Body of pancreas (tissue), 4 donors: ENCODE measurements at regions not wholly inside any gene's neighbourhood (a gene's known extent, or its start where the extent isn't known, plus 50 kb on each side); places are given as distances from the start of the nearest gene placed in this dataset.

Experiments used
- ATAC-seq: fragments of 150-250 bp; one replicate; pipeline ENCODE4 v1.9.1; 2016
- DNase-seq, 4 donors: peaks; one replicate each; pipeline ENCODE4 v3.0.0-alpha.2; 2019
- H3K27ac ChIP-seq, 4 donors: fragments of 200-600 bp; sonication (generic); 1 replicate in 3 of 4; 2 replicates in 1 of 4; pipeline versions ENCODE4 v1.5.1 to v1.6.1; 2016 to 2019; ENCODE audit warnings: mild to moderate bottlenecking in 1 of 4, mixed read lengths in 1 of 4, moderate library complexity in 1 of 4
- H3K27me3 ChIP-seq, 2 donors: fragments of 200-600 bp; sonication (generic); one replicate each; pipeline ENCODE4 v1.6.0; 2016; ENCODE audit warnings: mild to moderate bottlenecking in 1 of 2
- H3K36me3 ChIP-seq, 2 donors: fragments of 200-600 bp; sonication (generic); replicated peaks in 1 of 2; 2 replicates each; pipeline ENCODE4 v1.5.1; 2016; ENCODE audit warnings: low read depth in 2 of 2; ENCODE audit not compliant: insufficient read depth in 1 of 2
- H3K4me1 ChIP-seq: fragments of 200-600 bp; sonication (generic); one replicate; pipeline ENCODE4 v1.6.0; 2016
- H3K4me3 ChIP-seq, 2 donors: fragments of 200-600 bp; sonication (generic); 1 replicate in 1 of 2; 2 replicates in 1 of 2; pipeline ENCODE4 v1.5.1; 2016 to 2019
- H3K9me3 ChIP-seq, 3 donors: fragments of 200-600 bp; sonication (generic); 1 replicate in 2 of 3; 2 replicates in 1 of 3; pipeline ENCODE4 v1.5.1; 2016
- CTCF ChIP-seq, 7 experiments: fragments of 450-650 bp in 4 of 7; fragments of 200-600 bp in 3 of 7; sonication (generic) in 3 of 7; IDR thresholded peaks; one replicate each; pipeline ENCODE4 v1.5.1; 2016 to 2019; ENCODE audit warnings: antibody characterized with exemption in 7 of 7
- POLR2A ChIP-seq, 3 donors: fragments of 450-650 bp; IDR thresholded peaks; one replicate each; pipeline ENCODE4 v1.6.1; 2016; ENCODE audit warnings: antibody characterized with exemption in 3 of 3, mild to moderate bottlenecking in 2 of 3
- WGBS, 2 donors: methylation state at CpG; one replicate each; pipeline ENCODE4 v1.1.5; 2017; 5-methylcytosine and 5-hydroxymethylcytosine counted together
- intact Hi-C: fragments of 100-400 bp; cut with DNase I; formaldehyde crosslinking; loops from one replicate; pipeline ENCODE4 v1.15.1; 2023

- DNase-seq (no peak), ATAC-seq (no peak)
- Histone ChIP-seq H3K36me3 (no peaks in the 10 kb centered on the region), H3K27me3 (no peaks in the 10 kb centered on the region), H3K9me3 (no peaks in the 10 kb centered on the region), H3K27ac (no peak overlapping the region), H3K4me1 (no peaks in the 10 kb centered on the region), H3K4me3 (no peak overlapping the region)
- WGBS, 2 donors, result 72 to 81% methylated on average over 1 of the region's 1 CpG
- TF ChIP-seq CTCF (IDR thresholded peaks at IDR 0.05) (no peak), POLR2A (IDR thresholded peaks at IDR 0.05) (no peak)
- intact Hi-C loops, result no loop called here
Measured at GRCh38 chr2:6635296-6635695, 230.4 kb downstream of the CMPK2 start.

GRCh38 chr2:6637330-6637729 is 228.4 kb downstream of the CMPK2 start:
- DNase-seq, result no peak
- no peak for TF ChIP-seq POLR2A (IDR thresholded peaks at IDR 0.05)
- TF ChIP-seq CTCF (IDR thresholded peaks at IDR 0.05), result no peak
- Histone ChIP-seq H3K36me3 (no peaks in the 10 kb centered on the region), H3K27me3 (no peaks in the 10 kb centered on the region), H3K4me1 (no peaks in the 10 kb centered on the region), H3K27ac (no peak overlapping the region), H3K9me3 (no peaks in the 10 kb centered on the region), H3K4me3 (no peak overlapping the region)
- ATAC-seq, result no peak
- 31 to 42% methylated on average over 2 of the region's 2 CpGs for WGBS, 2 donors
- intact Hi-C loops, result no loop called here

GRCh38 chr2:6639929-6640620 is 225.6 kb downstream of the CMPK2 start:
- Histone ChIP-seq H3K27ac (no peak overlapping the region), H3K36me3 (no peaks in the 10 kb centered on the region), H3K4me1 (no peaks in the 10 kb centered on the region), H3K4me3 (no peak overlapping the region), H3K9me3 (no peaks in the 10 kb centered on the region), H3K27me3 (no peaks in the 10 kb centered on the region)
- ATAC-seq, result no peak
- WGBS, 2 donors, result 49 to 59% methylated on average over 3 of the region's 3 CpGs
- DNase-seq, result no peak
- intact Hi-C loops, result no loop called here
- TF ChIP-seq CTCF (IDR thresholded peaks at IDR 0.05) (no peak), POLR2A (IDR thresholded peaks at IDR 0.05) (no peak)

GRCh38 chr2:6640621-6641015 is 225.1 kb downstream of the CMPK2 start:
- Histone ChIP-seq H3K27ac (no peak overlapping the region), H3K27me3 (no peaks in the 10 kb centered on the region), H3K36me3 (no peaks in the 10 kb centered on the region), H3K4me3 (no peak overlapping the region), H3K9me3 (no peaks in the 10 kb centered on the region), H3K4me1 (no peaks in the 10 kb centered on the region)
- ATAC-seq, result no peak
- no peak for DNase-seq
- intact Hi-C loops, result no loop called here
- 94 to 95% methylated on average over 1 of the region's 1 CpG for WGBS, 2 donors
- TF ChIP-seq POLR2A (IDR thresholded peaks at IDR 0.05) (no peak), CTCF (IDR thresholded peaks at IDR 0.05) (no peak)

GRCh38 chr2:6641956-6642355 is 223.8 kb downstream of the CMPK2 start:
- ATAC-seq, result no peak
- Histone ChIP-seq H3K36me3 (no peaks in the 10 kb centered on the region), H3K4me3 (no peak overlapping the region), H3K4me1 (no peaks in the 10 kb centered on the region), H3K27ac (no peak overlapping the region), H3K9me3 (no peaks in the 10 kb centered on the region), H3K27me3 (no peaks in the 10 kb centered on the region)
- no peak for TF ChIP-seq POLR2A (IDR thresholded peaks at IDR 0.05)
- no peak for TF ChIP-seq CTCF (IDR thresholded peaks at IDR 0.05)
- intact Hi-C loops, result no loop called here
- DNase-seq, result no peak
- 83 to 89% methylated on average over 1 of the region's 1 CpG for WGBS, 2 donors
